H1 (cell line): ENCODE measurements at regions not wholly inside any gene's neighbourhood (a gene's known extent, or its start where the extent isn't known, plus 50 kb on each side); places are given as distances from the start of the nearest gene placed in this dataset.

Experiments used
- CTCF ChIA-PET: fragments of 300-600 bp; sonication (Branson Sonifier 250); formaldehyde crosslinking; loops from one replicate; lab custom pipeline; 2021; ENCODE audit not compliant: partially characterized antibody; lab: Charles Lee
- POLR2A ChIA-PET: fragments of 300-600 bp; sonication (Branson Sonifier 250); formaldehyde crosslinking; loops from one replicate; lab custom pipeline; 2021; ENCODE audit warnings: inconsistent platforms; ENCODE audit not compliant: partially characterized antibody; lab: Charles Lee
- DNase-seq, 2 experiments: peaks; one replicate each; pipeline versions ENCODE4 v3.0.0 to v3.0.0-alpha.2; 2010 to 2022; ENCODE audit warnings: low spot score in 2 of 2, low read depth in 1 of 2, mixed read lengths in 1 of 2
- FAIRE-seq: peaks from 2 replicates; lab custom pipeline; 2011; peaks lifted over from hg19 to GRCh38; lab: Jason Lieb, UNC
- H2AFZ ChIP-seq: 2 replicates; pipeline ENCODE4 v1.8.1; 2012; ENCODE audit warnings: low read length, inconsistent platforms
- H2AK5ac ChIP-seq: 2 replicates; pipeline ENCODE4 v1.6.1; 2013; ENCODE audit warnings: low read depth, low read length
- H2BK120ac ChIP-seq: replicated peaks from 2 replicates; pipeline ENCODE3; 2013; ENCODE audit warnings: low read depth, low read length, inconsistent platforms
- H2BK12ac ChIP-seq: 2 replicates; pipeline ENCODE4 v1.6.1; 2013; ENCODE audit warnings: low read depth, low read length
- H2BK15ac ChIP-seq: 2 replicates; pipeline ENCODE4 v1.6.1; 2013; ENCODE audit warnings: low read length
- H2BK20ac ChIP-seq: 2 replicates; pipeline ENCODE4 v1.6.1; 2013; ENCODE audit warnings: low read length
- H2BK5ac ChIP-seq: 2 replicates; pipeline ENCODE4 v1.6.1; 2013; ENCODE audit warnings: low read depth, low read length
- H3K14ac ChIP-seq: 2 replicates; pipeline ENCODE4 v1.6.1; 2013; ENCODE audit warnings: inconsistent platforms; ENCODE audit not compliant: insufficient read length
- H3K18ac ChIP-seq: 2 replicates; pipeline ENCODE4 v1.6.1; 2013; ENCODE audit warnings: low read length; ENCODE audit errors: extremely low read depth
- H3K23ac ChIP-seq: 2 replicates; pipeline ENCODE4 v1.6.1; 2013; ENCODE audit warnings: inconsistent platforms; ENCODE audit not compliant: insufficient read length
- H3K23me2 ChIP-seq: 2 replicates; pipeline ENCODE4 v1.6.1; 2013; ENCODE audit warnings: low read depth, low read length
- H3K27ac ChIP-seq: 2 replicates; pipeline ENCODE4 v1.6.1; 2011; ENCODE audit warnings: low read depth, low read length, inconsistent platforms
- H3K27me3 ChIP-seq, 4 experiments: replicated peaks in 1 of 4; 1 replicate in 1 of 4; 2 replicates in 3 of 4; pipeline versions ENCODE4 v1.6.1 to v1.8.1; 2011 to 2013; ENCODE audit warnings: low read length in 3 of 4, mild to moderate bottlenecking in 3 of 4, inconsistent platforms in 2 of 4, mixed read lengths in 2 of 4, moderate library complexity in 1 of 4; ENCODE audit not compliant: control insufficient read depth in 3 of 4, insufficient read depth in 3 of 4; ENCODE audit errors: extremely low read depth in 1 of 4
- H3K36me3 ChIP-seq, 4 experiments: 2 replicates each; pipeline versions ENCODE4 v1.6.1 to v1.8.1; 2011 to 2013; ENCODE audit warnings: mild to moderate bottlenecking in 4 of 4, low read length in 3 of 4, moderate library complexity in 2 of 4, control low read depth in 1 of 4, inconsistent platforms in 1 of 4; ENCODE audit not compliant: insufficient read depth in 4 of 4, control insufficient read depth in 2 of 4
- H3K4ac ChIP-seq: replicated peaks from 2 replicates; pipeline ENCODE3; 2013; ENCODE audit warnings: low read length, low read depth, mixed read lengths, inconsistent platforms; ENCODE audit not compliant: insufficient read length
- H3K4me1 ChIP-seq, 4 experiments: replicated peaks in 1 of 4; 1 replicate in 1 of 4; 2 replicates in 3 of 4; pipeline versions ENCODE4 v1.6.1 to v1.8.1; 2011 to 2013; ENCODE audit warnings: low read length in 3 of 4, inconsistent platforms in 2 of 4, mixed read lengths in 1 of 4; ENCODE audit not compliant: insufficient read depth in 4 of 4, control insufficient read depth in 3 of 4
- H3K4me2 ChIP-seq, 2 experiments: 2 replicates each; pipeline versions ENCODE4 v1.6.1 to v1.8.1; 2011 to 2013; ENCODE audit warnings: low read depth in 2 of 2, low read length in 2 of 2, control low read depth in 1 of 2, inconsistent platforms in 1 of 2, mild to moderate bottlenecking in 1 of 2; ENCODE audit not compliant: insufficient read depth in 1 of 2
- H3K4me3 ChIP-seq, 4 experiments: fragments of 200-600, 300-600 bp in 1 of 4; sonication (generic), shearing (Covaris generic), sonication (Bioruptor Twin) in 1 of 4; 2 replicates each; pipeline versions ENCODE4 v1.5.1 to v1.8.1; 2011 to 2016; ENCODE audit warnings: low read length in 4 of 4, low read depth in 3 of 4, control low read depth in 2 of 4, inconsistent platforms in 2 of 4, mild to moderate bottlenecking in 2 of 4, mixed read lengths in 1 of 4, moderate library complexity in 1 of 4; ENCODE audit not compliant: insufficient read depth in 2 of 4; ENCODE audit errors: extremely low read depth in 1 of 4
- H3K56ac ChIP-seq: replicated peaks from 2 replicates; pipeline ENCODE3; 2013; ENCODE audit warnings: low read depth, mild to moderate bottlenecking, mixed read lengths, low read length, inconsistent platforms; ENCODE audit not compliant: insufficient read length
- H3K79me1 ChIP-seq: 2 replicates; pipeline ENCODE4 v1.6.1; 2013; ENCODE audit warnings: low read depth, low read length, control low read depth
- H3K79me2 ChIP-seq, 2 experiments: 2 replicates each; pipeline versions ENCODE4 v1.6.1 to v1.8.1; 2012 to 2013; ENCODE audit warnings: low read length in 2 of 2, mild to moderate bottlenecking in 2 of 2, inconsistent platforms in 1 of 2; ENCODE audit not compliant: insufficient read depth in 2 of 2, control insufficient read depth in 1 of 2
- H3K9ac ChIP-seq, 4 experiments: replicated peaks in 1 of 4; 1 replicate in 1 of 4; 2 replicates in 3 of 4; pipeline versions ENCODE4 v1.6.1 to v1.8.1; 2011 to 2013; ENCODE audit warnings: low read depth in 3 of 4, low read length in 3 of 4, control low read depth in 2 of 4, mild to moderate bottlenecking in 2 of 4, moderate library complexity in 2 of 4, inconsistent platforms in 1 of 4; ENCODE audit errors: extremely low read depth in 1 of 4
- H3K9me3 ChIP-seq, 2 experiments: 2 replicates each; pipeline versions ENCODE4 v1.6.1 to v1.8.1; 2012 to 2013; ENCODE audit warnings: mild to moderate bottlenecking in 2 of 2, moderate library complexity in 2 of 2, control low read depth in 1 of 2, inconsistent platforms in 1 of 2, low read depth in 1 of 2, low read length in 1 of 2, mixed read lengths in 1 of 2; ENCODE audit not compliant: insufficient read depth in 2 of 2
- H4K20me1 ChIP-seq, 2 experiments: replicated peaks in 1 of 2; 2 replicates each; pipeline versions ENCODE3 to v1.8.1; 2011 to 2013; ENCODE audit warnings: inconsistent platforms in 2 of 2, low read length in 2 of 2, mild to moderate bottlenecking in 1 of 2; ENCODE audit not compliant: insufficient read depth in 2 of 2, control insufficient read depth in 1 of 2
- H4K5ac ChIP-seq: 2 replicates; pipeline ENCODE4 v1.6.1; 2013; ENCODE audit warnings: low read length, low read depth, mixed read lengths, inconsistent platforms; ENCODE audit not compliant: insufficient read length
- H4K8ac ChIP-seq: 2 replicates; pipeline ENCODE4 v1.8.0; 2013; ENCODE audit warnings: mild to moderate bottlenecking, moderate library complexity, low read length, inconsistent platforms; ENCODE audit not compliant: insufficient read depth; ENCODE audit errors: extremely low read depth
- H4K91ac ChIP-seq: replicated peaks from 2 replicates; pipeline ENCODE3; 2013; ENCODE audit warnings: low read length, mixed read lengths, inconsistent platforms; ENCODE audit not compliant: insufficient read length
- BRCA1 ChIP-seq: IDR thresholded peaks from 2 replicates; pipeline ENCODE4 v1.6.1; 2012; ENCODE audit warnings: low read depth, low read length, improper control_type of control experiment
- CBX8 ChIP-seq: fragments of 300-800, 300-1000 bp; sonication (generic); IDR thresholded peaks from 2 replicates; pipeline ENCODE4 v1.7.1; 2016; ENCODE audit warnings: low read depth, low read length, borderline replicate concordance
- CHD1 ChIP-seq: IDR thresholded peaks from 2 replicates; pipeline ENCODE4 v1.6.1; 2012; ENCODE audit warnings: low read depth, low read length, improper control_type of control experiment
- EP300 ChIP-seq, 2 experiments: IDR thresholded peaks; 1 replicate in 1 of 2; 2 replicates in 1 of 2; pipeline ENCODE4 v1.6.1; 2011 to 2012; ENCODE audit warnings: low read depth in 2 of 2, low read length in 2 of 2, mild to moderate bottlenecking in 2 of 2, borderline replicate concordance in 1 of 2, inconsistent platforms in 1 of 2, moderate library complexity in 1 of 2
- JUND ChIP-seq: IDR thresholded peaks from 2 replicates; pipeline ENCODE4 v1.6.1; 2011; ENCODE audit warnings: mild to moderate bottlenecking, improper control_type of control experiment, low read length
- NANOG ChIP-seq: IDR thresholded peaks from 2 replicates; pipeline ENCODE4 v1.6.1; 2011; ENCODE audit warnings: low read length, low read depth, mild to moderate bottlenecking, inconsistent platforms; ENCODE audit not compliant: insufficient read depth, poor library complexity, severe bottlenecking
- WGBS, 2 experiments: shearing (Covaris generic) in 1 of 2; methylation state at CpG; one replicate each; pipeline versions ENCODE4 v1.1.6 to v1.1.7; 2013 to 2015; ENCODE audit warnings: low lambda C conversion rate in 2 of 2, mixed read lengths in 2 of 2, inconsistent platforms in 1 of 2, low coverage in 1 of 2, missing lambda C conversion rate in 1 of 2; ENCODE audit not compliant: insufficient replicate concordance in 2 of 2, insufficient coverage in 1 of 2, insufficient read length in 1 of 2; ENCODE audit errors: extremely low coverage in 1 of 2, missing lambda C conversion rate in 1 of 2; 5-methylcytosine and 5-hydroxymethylcytosine counted together

DNA sequence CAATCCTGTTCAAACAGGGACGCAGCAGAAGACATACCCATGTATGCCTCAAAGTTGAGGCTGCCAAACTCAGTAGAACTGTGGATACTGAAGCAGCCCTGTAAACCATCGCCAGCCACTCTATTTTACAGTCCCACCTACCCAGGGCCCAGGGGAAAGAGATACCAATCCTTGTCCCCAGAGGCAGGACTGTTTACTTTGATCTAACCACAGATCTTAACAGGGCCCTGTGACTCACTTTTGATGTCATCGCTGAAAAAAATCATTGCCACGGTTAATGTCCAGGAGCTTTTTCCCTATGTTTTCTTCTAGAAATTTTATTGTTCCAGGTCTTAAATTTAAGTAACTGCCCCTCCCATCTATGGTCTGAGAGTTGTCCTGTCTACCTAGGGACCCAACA, 538.4 kb upstream of the NCAM2 start:
- Histone ChIP-seq H4K91ac (no peak overlapping the region), H3K4me1 (no peaks in the 10 kb centered on the region), H3K4me3 (no peak overlapping the region), H3K23me2 (no peaks in the 10 kb centered on the region), H3K27me3 (peaks cover 0 to 1% (median 0%) of the 10 kb centered on the region in 4 experiments; a peak in 1 of 7 replicates), H2BK120ac (no peak overlapping the region), H4K8ac (no peak overlapping the region), H2AFZ (no peak overlapping the region), H3K4me2 (no peak overlapping the region), H3K18ac (no peak overlapping the region), H4K5ac (no peak overlapping the region), H2BK5ac (no peak overlapping the region), H3K36me3 (no peaks in the 10 kb centered on the region), H2AK5ac (no peak overlapping the region), H3K56ac (no peak overlapping the region), H3K23ac (no peak overlapping the region), H4K20me1 (no peaks in the 10 kb centered on the region), H3K9me3 (no peaks in the 10 kb centered on the region; a peak in 1 of 4 replicates), H3K79me1 (no peaks in the 10 kb centered on the region), H2BK12ac (no peak overlapping the region), H2BK20ac (no peak overlapping the region), H3K4ac (no peak overlapping the region), H3K14ac (no peak overlapping the region), H3K9ac (no peak overlapping the region), H3K79me2 (no peaks in the 10 kb centered on the region), H2BK15ac (no peak overlapping the region), H3K27ac (no peak overlapping the region)
- FAIRE-seq (no peak), DNase-seq (no peak)
- TF ChIP-seq CHD1 (no peak), NANOG (no peak), JUND (no peak), EP300 (IDR thresholded peaks at IDR 0.05; ENCODE audit: borderline replicate concordance in 1 of 2, low read depth in 2 of 2, low read length in 2 of 2) (no peak), CBX8 (no peak), BRCA1 (no peak)
- ChIA-PET POLR2A (no interaction called here), CTCF (interaction anchor here (1.5 kb wide), 1 partner anchor 16 kb away, joined by 7 read pairs; no protein-coding TSS in a partner anchor)
- 96% methylated on average over 4 of the region's 4 CpGs; no CpG with 5 or more reads in 1 of the 2 experiments for WGBS, 2 experiments
